UCSD-AML1 (cell line): ENCODE measurements at regions not wholly inside any gene's neighbourhood (a gene's known extent, or its start where the extent isn't known, plus 50 kb on each side); places are given as distances from the start of the nearest gene placed in this dataset.

Experiments
- DNase-seq: peaks from one replicate; lab custom pipeline; 2025; ENCODE audit not compliant: unreplicated experiment; lab: John Stamatoyannopoulos, UW

- no peak for DNase-seq
These were observed 148.1 kb downstream of the PPARGC1A start for GRCh38 chr4:23741681-23742191.

GRCh38 chr4:23737571-23737970 lies 152.3 kb downstream of the PPARGC1A start:
- no peak for DNase-seq

GRCh38 chr4:23736466-23736865 lies 153.4 kb downstream of the PPARGC1A start:
- no peak for DNase-seq

GRCh38 chr4:23734000-23734399 lies 155.8 kb downstream of the PPARGC1A start:
- no peak for DNase-seq

DNA sequence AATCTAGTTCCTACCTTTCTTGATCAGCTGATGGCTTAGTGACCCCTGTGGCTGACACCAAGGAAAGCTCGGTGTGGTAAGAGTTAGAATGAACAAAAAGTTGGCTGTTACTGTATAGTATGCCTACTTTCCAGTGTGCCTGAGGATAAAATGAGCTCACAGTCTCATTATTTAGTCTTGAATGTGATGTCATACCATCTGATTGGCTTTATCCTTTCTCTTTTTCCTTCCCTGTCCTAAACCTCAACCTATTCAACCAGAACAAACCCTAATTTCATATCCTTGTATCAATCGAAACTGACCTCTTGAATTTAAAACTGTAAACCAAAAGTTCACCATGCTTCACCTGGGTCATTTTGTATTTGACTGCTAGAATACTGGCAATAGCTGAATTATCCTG lies 156.4 kb downstream of the PPARGC1A start:
- DNase-seq, result no peak

GRCh38 chr4:23730998-23731397 lies 158.8 kb downstream of the PPARGC1A start:
- DNase-seq, result no peak

DNA sequence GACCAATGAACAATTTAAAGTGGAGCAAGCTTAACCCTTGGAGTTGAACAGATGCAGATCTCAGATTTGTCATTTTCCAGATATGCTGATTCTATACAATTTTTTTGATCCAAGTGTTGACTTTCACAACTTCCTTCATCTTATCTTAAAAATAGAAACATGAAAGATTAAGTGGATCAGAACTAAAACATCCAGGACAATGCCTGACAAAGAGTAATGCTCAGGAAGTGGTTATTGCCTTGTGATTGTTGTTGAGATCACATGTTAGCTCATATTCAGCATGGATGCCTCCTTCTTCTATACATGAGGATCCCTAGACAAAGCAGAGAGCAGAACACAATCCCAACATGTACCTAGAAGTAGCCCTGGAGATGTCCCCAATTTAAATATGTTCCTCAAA lies 160.9 kb downstream of the PPARGC1A start:
- DNase-seq, result no peak

GRCh38 chr4:23728393-23728792 lies 161.5 kb downstream of the PPARGC1A start:
- no peak for DNase-seq

- no peak for DNase-seq
These were observed 169.3 kb downstream of the PPARGC1A start for GRCh38 chr4:23720556-23720955.

- no peak for DNase-seq
These were observed 171.4 kb downstream of the PPARGC1A start for GRCh38 chr4:23718435-23718834.

DNA sequence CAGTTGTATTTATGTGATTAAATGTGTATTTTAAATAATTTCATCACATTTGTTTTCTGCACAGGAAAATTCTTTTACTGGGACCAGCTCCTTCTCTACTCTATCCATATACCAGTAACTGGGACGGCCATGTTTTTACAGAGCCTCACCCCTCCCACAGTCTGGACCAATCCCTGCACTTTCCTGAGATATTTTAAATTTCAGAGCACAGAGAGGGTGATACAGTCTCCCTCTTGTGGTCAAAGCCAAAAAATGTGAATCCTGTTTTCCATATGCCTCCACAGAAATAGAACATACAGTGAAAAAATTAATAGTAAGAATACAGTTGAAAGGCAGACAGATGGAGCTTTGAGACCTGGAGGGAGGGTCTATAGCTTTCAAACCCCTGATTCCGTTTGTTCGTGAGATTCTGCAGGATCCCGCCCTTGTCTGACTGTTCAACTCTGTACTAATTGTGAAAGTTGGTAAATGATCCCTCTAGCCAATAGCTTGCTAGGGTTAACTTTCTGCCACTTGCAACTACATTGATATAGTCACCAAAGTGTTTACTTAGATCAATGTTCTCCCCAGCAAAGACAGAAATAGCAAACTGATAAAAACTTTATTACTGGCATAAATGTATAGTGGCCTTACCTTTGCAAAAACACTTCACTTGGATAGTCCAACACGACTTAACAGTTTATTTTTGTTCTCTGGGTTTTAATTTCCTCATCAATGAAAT lies 172.2 kb downstream of the PPARGC1A start:
- no peak for DNase-seq

DNA sequence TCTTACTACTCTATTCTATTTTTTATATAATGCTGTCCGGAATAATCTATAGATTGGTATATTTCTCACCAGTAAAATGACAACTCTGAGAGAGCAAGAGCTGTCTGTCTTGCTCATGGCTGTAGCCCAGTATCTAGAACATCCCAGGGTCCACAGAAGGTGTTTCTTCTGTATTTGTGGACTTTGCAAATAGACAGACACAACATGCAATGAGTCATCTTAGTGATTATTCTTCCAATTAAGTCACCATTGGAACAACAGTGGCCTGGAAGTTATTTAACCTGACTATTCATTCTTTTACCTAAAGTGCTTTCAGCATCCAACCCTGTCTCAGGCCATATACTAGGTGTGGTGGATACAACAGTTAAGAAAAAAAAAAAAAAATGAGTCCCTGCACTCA lies 179.5 kb downstream of the PPARGC1A start:
- no peak for DNase-seq

- DNase-seq, result no peak
These were observed 182.2 kb downstream of the PPARGC1A start for GRCh38 chr4:23707652-23708026.

- DNase-seq, result no peak
These were observed 182.7 kb downstream of the PPARGC1A start for GRCh38 chr4:23706972-23707651.

DNA sequence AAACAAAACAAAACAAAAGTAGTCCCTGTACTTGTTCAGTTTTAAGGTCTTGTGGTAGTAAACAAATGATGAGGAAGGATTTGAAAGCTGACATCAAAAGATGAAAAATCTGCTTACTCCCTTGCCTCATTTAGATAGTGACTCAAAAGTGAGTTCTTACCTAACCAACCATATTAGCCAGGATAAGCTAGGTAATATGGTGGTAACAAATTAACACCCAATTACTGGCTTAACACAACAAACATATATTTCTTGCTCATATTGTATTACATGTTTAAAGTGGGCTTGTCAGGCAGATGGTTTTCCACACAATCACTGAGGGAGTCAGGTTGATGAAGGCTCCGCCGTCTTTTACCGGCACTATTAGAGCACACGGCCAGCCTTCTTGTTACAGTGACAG lies 189.7 kb downstream of the PPARGC1A start:
- DNase-seq, result no peak

DNA sequence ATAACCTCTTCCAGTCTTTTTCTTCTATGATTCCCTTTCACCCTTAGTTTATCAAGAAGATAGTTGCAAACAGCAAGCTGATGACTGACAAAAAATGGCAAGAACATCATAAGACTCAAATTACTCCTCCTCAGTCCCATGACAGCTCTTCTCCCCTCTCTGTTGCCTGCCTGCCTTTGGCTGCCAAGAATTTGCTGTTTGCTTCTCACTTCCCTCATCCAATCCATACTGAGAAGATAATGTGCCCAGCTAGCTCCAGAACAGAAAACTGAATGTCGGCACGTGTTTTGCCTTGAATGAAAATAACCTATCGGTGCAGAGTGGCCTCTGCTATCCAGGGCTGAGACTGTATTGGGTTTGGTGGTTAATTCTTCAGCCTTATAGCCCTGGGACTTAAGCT lies 192.1 kb downstream of the PPARGC1A start:
- no peak for DNase-seq

DNA sequence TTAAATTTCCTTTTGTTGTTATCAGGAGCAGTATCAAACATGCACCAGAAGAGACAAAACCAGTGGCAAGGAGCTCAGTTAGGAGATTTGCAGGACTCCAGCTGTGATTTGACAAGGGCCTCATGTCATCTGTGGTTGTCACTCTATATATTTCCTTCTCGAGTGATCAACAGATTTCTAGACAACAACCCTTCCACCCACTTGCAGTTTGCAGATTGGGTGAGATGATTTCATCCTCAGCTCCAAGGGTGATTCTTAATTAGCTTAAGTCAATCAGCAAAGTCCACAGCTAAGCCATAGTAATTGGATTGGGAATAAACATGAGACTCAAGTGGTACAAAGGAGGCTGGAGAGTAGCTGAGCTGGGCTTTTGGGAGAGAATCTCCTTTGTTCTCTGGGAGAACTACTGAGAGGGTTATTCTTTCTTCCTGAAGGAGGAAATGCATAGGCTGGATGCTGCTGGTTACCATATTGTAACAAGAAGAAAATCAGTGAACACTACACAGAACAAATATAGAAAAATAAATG lies 192.8 kb downstream of the PPARGC1A start:
- DNase-seq, result no peak

DNA sequence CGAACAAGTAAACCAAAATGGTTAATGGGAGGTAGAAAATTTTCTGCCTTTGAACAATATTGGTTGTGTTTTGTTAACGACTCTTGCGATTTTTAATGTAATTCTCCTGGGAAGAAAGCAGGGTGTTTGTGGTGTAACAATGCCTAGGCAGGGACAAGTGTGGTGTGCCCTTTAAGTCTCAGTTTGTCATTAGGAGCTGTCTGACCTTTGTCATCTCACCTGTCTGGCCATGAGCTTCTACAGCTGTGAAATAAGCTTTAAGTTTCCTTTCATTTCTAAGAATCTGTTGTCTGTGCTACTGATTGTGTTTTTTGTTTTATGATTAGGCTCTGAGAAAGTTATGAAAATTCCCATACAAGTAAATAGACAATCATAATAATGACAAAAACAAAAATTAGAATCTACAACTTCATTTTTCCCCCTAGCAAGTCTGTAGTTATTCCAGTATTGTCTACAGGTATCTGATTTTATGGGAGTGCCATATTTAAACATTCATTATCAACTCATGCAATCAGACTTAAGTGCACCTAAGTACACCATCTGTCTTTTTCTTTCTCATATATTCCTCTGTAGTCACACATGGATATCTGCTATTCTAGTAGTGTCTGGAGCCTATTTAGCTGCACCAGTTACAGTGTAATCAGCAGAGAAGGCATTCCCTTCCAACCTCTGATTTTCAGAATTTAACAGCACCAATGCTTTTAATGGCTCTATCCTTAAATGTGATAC lies 203.5 kb downstream of the PPARGC1A start:
- DNase-seq, result no peak

DNA sequence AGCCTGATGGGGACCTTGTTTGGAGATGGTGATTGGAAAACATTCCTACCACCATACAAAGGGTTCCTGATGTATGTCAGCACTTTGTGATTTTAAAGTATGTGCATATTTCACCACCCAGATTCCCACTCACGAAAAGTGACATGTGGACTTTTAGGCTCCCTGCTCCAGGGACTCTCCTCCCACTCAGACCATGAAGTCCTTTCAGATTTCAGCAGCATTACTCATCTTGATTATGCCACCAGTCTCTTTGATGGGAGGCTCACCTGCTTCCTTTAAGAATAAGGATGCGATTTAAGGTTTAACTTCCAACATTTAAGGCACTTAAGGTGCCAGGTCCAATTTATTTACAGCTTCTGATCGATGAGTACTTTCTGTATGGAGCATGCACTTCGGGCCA lies 204.4 kb downstream of the PPARGC1A start:
- no peak for DNase-seq

- DNase-seq, result no peak
These were observed 209.0 kb downstream of the PPARGC1A start for GRCh38 chr4:23680671-23681518.

DNA sequence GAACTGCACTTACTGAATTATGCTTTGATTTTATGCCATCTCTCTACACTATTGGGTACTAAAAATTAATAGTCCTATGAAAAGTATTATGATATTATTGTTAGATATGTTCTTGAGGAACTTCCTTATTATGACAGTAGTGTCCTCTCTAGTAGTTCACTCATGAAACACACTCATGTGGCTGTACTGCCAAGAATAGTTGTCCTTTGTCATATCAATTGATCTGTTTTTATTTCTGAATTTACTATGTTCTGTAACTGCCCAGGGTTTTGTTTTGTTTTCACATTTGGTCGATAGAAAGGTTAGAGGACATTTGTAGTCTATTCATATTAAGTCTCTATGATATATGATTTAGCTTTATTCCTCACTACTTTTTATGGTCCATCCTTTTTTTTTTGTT lies 215.2 kb downstream of the PPARGC1A start:
- DNase-seq, result no peak
